ENCODE measurements at regions not wholly inside any gene's neighbourhood (a gene's known extent, or its start where the extent isn't known, plus 50 kb on each side); places are given as distances from the start of the nearest gene placed in this dataset.

GRCh38 chr13:111512707-111513106 is 192.3 kb downstream of the TEX29 start:
- no peak for DNase-seq (ENCODE audit: extremely low read depth, low read depth)
- no peak for TF ChIP-seq CTCF (IDR thresholded peaks at IDR 0.05; ENCODE audit: low read depth, low read length)

GRCh38 chr13:111513766-111514609 is 193.5 kb downstream of the TEX29 start:
- TF ChIP-seq CTCF (IDR thresholded peaks at IDR 0.05; ENCODE audit: low read depth, low read length) = no peak
- DNase-seq (ENCODE audit: extremely low read depth, low read depth) = no peak

GRCh38 chr13:111514610-111515306 is 194.3 kb downstream of the TEX29 start:
- no peak for TF ChIP-seq CTCF (IDR thresholded peaks at IDR 0.05; ENCODE audit: low read depth, low read length)
- DNase-seq (ENCODE audit: extremely low read depth, low read depth) = no peak

GRCh38 chr13:111515307-111515617 is 194.8 kb downstream of the TEX29 start:
- no peak for DNase-seq (ENCODE audit: extremely low read depth, low read depth)
- no peak for TF ChIP-seq CTCF (IDR thresholded peaks at IDR 0.05; ENCODE audit: low read depth, low read length)

GRCh38 chr13:111515635-111516034 is 195.2 kb downstream of the TEX29 start:
- TF ChIP-seq CTCF (IDR thresholded peaks at IDR 0.05; ENCODE audit: low read depth, low read length) = no peak
- DNase-seq (ENCODE audit: extremely low read depth, low read depth) = no peak

- no peak for TF ChIP-seq CTCF (IDR thresholded peaks at IDR 0.05; ENCODE audit: low read depth, low read length)
- DNase-seq (ENCODE audit: extremely low read depth, low read depth) = no peak
Observed at GRCh38 chr13:111516712-111517640, 196.5 kb downstream of the TEX29 start.
